ENCODE measurements at regions not wholly inside any gene's neighbourhood (a gene's known extent, or its start where the extent isn't known, plus 50 kb on each side); places are given as distances from the start of the nearest gene placed in this dataset.
A peak's percentile ranks its signal among the peaks of the same experiment; 100 is the strongest.

- WGBS, 3 donors, result 84 to 93% (median 91%) methylated on average over 4 of the region's 4 CpGs
- Histone ChIP-seq H3K4me1 (ENCODE audit: insufficient read depth) (peaks cover 7% of the 10 kb centered on the region), H3K36me3 (no peaks in the 10 kb centered on the region), H3K27ac (no peak overlapping the region), H3K27me3 (no peaks in the 10 kb centered on the region), H3K9me3 (no peaks in the 10 kb centered on the region), H3K4me3 (no peak overlapping the region)
- TF ChIP-seq CTCF (IDR thresholded peaks at IDR 0.05), result no peak
- no peak for TF ChIP-seq EP300 (IDR thresholded peaks at IDR 0.05)
- no peak for TF ChIP-seq POLR2A (IDR thresholded peaks at IDR 0.05)
- DNase-seq, result peak in 1 of 5 donors; percentile 17
- intact Hi-C loops (cut with DNase I), result no loop called here
Measured at GRCh38 chr20:17868700-17869231, 99.8 kb downstream of the SNX5 start.

GRCh38 chr20:17868151-17868550 is 100.4 kb downstream of the SNX5 start:
- intact Hi-C loops (cut with DNase I), result no loop called here
- no peak overlapping the region for H3K27ac ChIP-seq
- no peak for TF ChIP-seq POLR2A (IDR thresholded peaks at IDR 0.05)
- H3K27me3 ChIP-seq, result no peaks in the 10 kb centered on the region
- no peaks in the 10 kb centered on the region for H3K9me3 ChIP-seq
- WGBS, 3 donors, result 76 to 90% (median 87%) methylated on average over 4 of the region's 4 CpGs
- peaks cover 6% of the 10 kb centered on the region for H3K4me1 ChIP-seq (ENCODE audit: insufficient read depth)
- DNase-seq, result no peak
- no peaks in the 10 kb centered on the region for H3K36me3 ChIP-seq
- H3K4me3 ChIP-seq, result no peak overlapping the region

- 13 to 17% (median 17%) methylated on average over 10 of the region's 10 CpGs for WGBS, 3 donors
Measured at GRCh38 chr20:17867131-17867925, 101.3 kb downstream of the SNX5 start.

GRCh38 chr20:17866234-17867001 is 102.2 kb downstream of the SNX5 start:
- 68 to 79% (median 77%) methylated on average over 7 of the region's 7 CpGs for WGBS, 3 donors
- H3K4me1 ChIP-seq (ENCODE audit: insufficient read depth), result peaks cover 6% of the 10 kb centered on the region
- no peak for TF ChIP-seq CTCF (IDR thresholded peaks at IDR 0.05)
- H3K36me3 ChIP-seq, result no peaks in the 10 kb centered on the region
- H3K9me3 ChIP-seq, result no peaks in the 10 kb centered on the region
- DNase-seq, result no peak
- no peak overlapping the region for H3K4me3 ChIP-seq
- no peak overlapping the region for H3K27ac ChIP-seq
- no peaks in the 10 kb centered on the region for H3K27me3 ChIP-seq
- intact Hi-C loops (cut with DNase I), result no loop called here

More at GRCh38 chr20:17867131-17867925, 101.3 kb downstream of the SNX5 start:
- peaks cover 6% of the 10 kb centered on the region for H3K4me1 ChIP-seq (ENCODE audit: insufficient read depth)
- H3K36me3 ChIP-seq, result no peaks in the 10 kb centered on the region
- no peak overlapping the region for H3K4me3 ChIP-seq
- TF ChIP-seq EP300 (IDR thresholded peaks at IDR 0.05) (no peak), CTCF (IDR thresholded peaks at IDR 0.05) (no peak), POLR2A (IDR thresholded peaks at IDR 0.05) (no peak)
- intact Hi-C loops (cut with DNase I), result no loop called here
- peak in 2 of 5 donors; percentile 14 to 16 for DNase-seq
- peak overlapping the region in 1 of 2 donors; percentile 40 for H3K27ac ChIP-seq
- H3K9me3 ChIP-seq, result no peaks in the 10 kb centered on the region
- no peaks in the 10 kb centered on the region for H3K27me3 ChIP-seq
